OCI-LY7 (cell line): ENCODE measurements at regions not wholly inside any gene's neighbourhood (a gene's known extent, or its start where the extent isn't known, plus 50 kb on each side); places are given as distances from the start of the nearest gene placed in this dataset.

Experiments used
- BruUV-seq: library from RNA; stranded (reverse); fragments of 400-500 nt; replicated peaks from 2 replicates; lab custom pipeline; 2021; lab: Mats Ljungman, UMichigan
- CTCF ChIA-PET: fragments of 300-600 bp; sonication (Branson Sonifier 250); formaldehyde crosslinking; loops from one replicate; lab custom pipeline; 2022; ENCODE audit warnings: antibody characterized with exemption; ENCODE audit not compliant: unreplicated experiment; lab: Charles Lee
- POLR2A ChIA-PET: fragments of 300-600 bp; sonication (Branson Sonifier 250); formaldehyde crosslinking; loops from one replicate; lab custom pipeline; 2022; ENCODE audit warnings: antibody characterized with exemption; lab: Charles Lee
- DNase-seq: peaks from one replicate; pipeline ENCODE4 v3.0.0-alpha.2; 2015; ENCODE audit warnings: low spot score
- H2AFZ ChIP-seq: fragments of 200-600 bp; sonication (generic), shearing (Covaris generic); 2 replicates; pipeline ENCODE4 v1.6.1; 2014; ENCODE audit warnings: mild to moderate bottlenecking, antibody characterized with exemption, low read length, moderate library complexity
- H3K27ac ChIP-seq: fragments of 200-600 bp; sonication (generic); 2 replicates; pipeline ENCODE4 v1.5.1; 2014; ENCODE audit warnings: mixed run types, low read depth, mild to moderate bottlenecking, moderate library complexity, low read length, inconsistent platforms; ENCODE audit not compliant: poor library complexity, severe bottlenecking
- H3K36me3 ChIP-seq: fragments of 200-600 bp; sonication (generic); 2 replicates; pipeline ENCODE4 v1.6.1; 2014; ENCODE audit warnings: mild to moderate bottlenecking, antibody characterized with exemption, low read length, moderate library complexity, mixed read lengths; ENCODE audit not compliant: insufficient read depth
- H3K4me1 ChIP-seq: fragments of 200-600 bp; sonication (generic); 2 replicates; pipeline ENCODE4 v1.5.1; 2014; ENCODE audit warnings: mild to moderate bottlenecking, low read length; ENCODE audit not compliant: insufficient read depth, poor library complexity, severe bottlenecking
- H3K4me2 ChIP-seq: fragments of 200-600 bp; sonication (generic); 2 replicates; pipeline ENCODE4 v1.6.1; 2014; ENCODE audit warnings: mild to moderate bottlenecking, low read length
- H3K4me3 ChIP-seq: fragments of 200-600 bp; sonication (generic); 2 replicates; pipeline ENCODE4 v1.5.1; 2014; ENCODE audit warnings: mild to moderate bottlenecking, low read depth, low read length; ENCODE audit not compliant: poor library complexity, severe bottlenecking
- H3K79me2 ChIP-seq: fragments of 200-600 bp; sonication (generic); 2 replicates; pipeline ENCODE4 v1.6.1; 2016; ENCODE audit warnings: low read depth, mild to moderate bottlenecking, low read length, moderate library complexity, mixed read lengths; ENCODE audit not compliant: insufficient read depth
- H3K9me2 ChIP-seq: fragments of 200-600 bp; sonication (generic); 2 replicates; pipeline ENCODE4 v1.6.1; 2016; ENCODE audit warnings: mild to moderate bottlenecking, low read length, mixed read lengths; ENCODE audit not compliant: insufficient read depth
- H3K9me3 ChIP-seq: fragments of 200-600 bp; sonication (generic); 2 replicates; pipeline ENCODE4 v1.6.1; 2014; ENCODE audit warnings: mild to moderate bottlenecking, mixed run types, low read length, mixed read lengths
- H4K20me1 ChIP-seq: fragments of 200-600 bp; sonication (generic); 2 replicates; pipeline ENCODE4 v1.6.1; 2014; ENCODE audit warnings: mild to moderate bottlenecking, antibody characterized with exemption, low read length, moderate library complexity, mixed read lengths; ENCODE audit not compliant: insufficient read depth
- CTCF ChIP-seq: fragments of 200-600 bp; sonication (generic); conservative IDR thresholded peaks from 2 replicates; pipeline ENCODE4 v1.5.1; 2014; ENCODE audit warnings: mild to moderate bottlenecking, antibody characterized with exemption, low read length, moderate library complexity, mixed read lengths
- EZH2phosphoT487 ChIP-seq: fragments of 200-600 bp; sonication (generic); IDR thresholded peaks from 2 replicates; pipeline ENCODE4 v1.6.1; 2018; ENCODE audit warnings: low read depth, borderline replicate concordance, mild to moderate bottlenecking, mixed run types, antibody characterized with exemption, low read length, moderate library complexity, mixed read lengths
- intact Hi-C: fragments of 100-400 bp; cut with micrococcal nuclease; formaldehyde crosslinking; loops from one replicate; pipeline ENCODE4 v1.10.0; 2022; ENCODE audit not compliant: unreplicated experiment

- Histone ChIP-seq H3K36me3 (no peaks in the 10 kb centered on the region), H4K20me1 (no peaks in the 10 kb centered on the region), H2AFZ (no peak overlapping the region), H3K9me2 (no peaks in the 10 kb centered on the region), H3K9me3 (no peaks in the 10 kb centered on the region), H3K79me2 (no peaks in the 10 kb centered on the region), H3K4me1 (no peaks in the 10 kb centered on the region), H3K4me3 (no peak overlapping the region), H3K4me2 (no peak overlapping the region), H3K27ac (no peak overlapping the region)
- BruUV-seq, result no TSS peak
- POLR2A ChIA-PET, result interaction anchor here (0.7 kb wide), 1 partner anchor 19 kb away, joined by 3 read pairs; no protein-coding TSS in a partner anchor
- intact Hi-C loops, result no loop called here
- no peak for TF ChIP-seq EZH2phosphoT487
- TF ChIP-seq CTCF, result no peak
- DNase-seq, result no peak
- CTCF ChIA-PET, result no interaction called here
These were observed 54.7 kb upstream of the FZD7 start for GRCh38 chr2:201978986-201979385.

- Histone ChIP-seq H3K4me2 (no peak overlapping the region), H4K20me1 (no peaks in the 10 kb centered on the region), H3K36me3 (no peaks in the 10 kb centered on the region), H2AFZ (no peak overlapping the region), H3K27ac (no peak overlapping the region), H3K4me1 (no peaks in the 10 kb centered on the region), H3K9me3 (no peaks in the 10 kb centered on the region), H3K4me3 (no peak overlapping the region), H3K9me2 (no peaks in the 10 kb centered on the region), H3K79me2 (no peaks in the 10 kb centered on the region)
- CTCF ChIA-PET, result no interaction called here
- no peak for DNase-seq
- intact Hi-C loops, result no loop called here
- no TSS peak for BruUV-seq
- TF ChIP-seq EZH2phosphoT487 (no peak), CTCF (no peak)
- POLR2A ChIA-PET, result interaction anchor here (0.7 to 0.9 kb wide), 3 partner anchors 34 to 566 kb away, joined by 5 to 9 read pairs (median 6); no protein-coding TSS in a partner anchor
These were observed 53.2 kb upstream of the FZD7 start for GRCh38 chr2:201980389-201980821.

GRCh38 chr2:201980946-201981345 is 52.7 kb upstream of the FZD7 start:
- no peaks in the 10 kb centered on the region for H3K9me2 ChIP-seq
- H3K79me2 ChIP-seq, result no peaks in the 10 kb centered on the region
- H3K9me3 ChIP-seq, result no peaks in the 10 kb centered on the region
- no peak overlapping the region for H3K4me3 ChIP-seq
- H3K27ac ChIP-seq, result no peak overlapping the region
- TF ChIP-seq EZH2phosphoT487, result no peak
- TF ChIP-seq CTCF, result no peak
- ChIA-PET POLR2A (no interaction called here), CTCF (no interaction called here)
- intact Hi-C loops, result no loop called here
- no peaks in the 10 kb centered on the region for H4K20me1 ChIP-seq
- H3K4me2 ChIP-seq, result no peak overlapping the region
- H3K36me3 ChIP-seq, result no peaks in the 10 kb centered on the region
- DNase-seq, result no peak
- H2AFZ ChIP-seq, result no peak overlapping the region
- no peaks in the 10 kb centered on the region for H3K4me1 ChIP-seq
- BruUV-seq, result no TSS peak
